ENCODE measurements at regions not wholly inside any gene's neighbourhood (a gene's known extent, or its start where the extent isn't known, plus 50 kb on each side); places are given as distances from the start of the nearest gene placed in this dataset.

DNA sequence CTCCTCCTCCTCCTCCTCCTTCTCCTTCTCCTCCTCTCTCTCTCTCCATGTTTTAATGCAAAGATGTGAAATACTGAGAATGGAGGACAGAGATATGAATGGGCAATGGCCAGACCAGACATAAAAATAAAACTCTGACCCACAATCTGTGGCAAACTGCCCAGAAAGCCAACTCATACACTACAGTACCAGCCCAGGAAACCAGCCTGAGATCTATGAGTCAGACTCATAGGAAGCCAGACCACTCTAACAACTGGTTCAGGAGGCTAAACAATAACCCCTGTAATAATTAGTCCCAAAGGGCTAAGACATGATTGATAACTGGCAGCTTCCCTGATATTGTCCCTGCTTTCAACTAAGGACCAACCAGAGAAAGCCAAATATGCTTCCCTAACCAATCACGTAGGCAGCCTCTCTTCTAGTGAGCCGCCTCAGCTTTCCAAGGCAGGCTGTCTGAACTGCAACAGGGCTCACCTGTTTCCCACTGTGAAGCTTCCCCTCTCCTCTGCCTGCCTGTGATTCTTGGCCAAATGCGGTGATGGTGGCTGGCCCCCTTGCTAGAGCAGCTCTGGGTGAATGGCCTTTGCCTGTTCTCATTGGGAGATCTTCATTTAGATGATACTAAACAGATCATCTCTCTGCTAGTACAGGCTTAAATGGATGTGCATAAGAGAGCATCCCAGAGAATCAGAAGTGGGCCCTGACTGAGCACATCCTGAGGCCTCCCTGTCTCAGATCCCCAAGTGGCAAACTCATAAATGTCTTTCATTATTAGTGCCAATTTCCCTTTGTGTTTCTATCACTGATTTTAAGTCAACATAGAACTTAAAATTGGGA, 817.6 kb downstream of the TNS3 start:
- intact Hi-C loops (cut with DNase I): no loop called here
- peaks cover 0 to 16% (median 6%) of the 10 kb centered on the region in 9 donors for H3K4me1 ChIP-seq
- peaks cover 0 to 19% (median 0%) of the 10 kb centered on the region in 11 donors for H3K9me3 ChIP-seq
- ATAC-seq (peak; percentile 75 to 97 (median 93)), DNase-seq (peak in 1 of 2 donors; percentile 76)
- no peak overlapping the region for H3K4me3 ChIP-seq
- 74 to 80% methylated on average over 3 of the region's 3 CpGs for WGBS, 2 donors
- TF ChIP-seq, protein P1, sequence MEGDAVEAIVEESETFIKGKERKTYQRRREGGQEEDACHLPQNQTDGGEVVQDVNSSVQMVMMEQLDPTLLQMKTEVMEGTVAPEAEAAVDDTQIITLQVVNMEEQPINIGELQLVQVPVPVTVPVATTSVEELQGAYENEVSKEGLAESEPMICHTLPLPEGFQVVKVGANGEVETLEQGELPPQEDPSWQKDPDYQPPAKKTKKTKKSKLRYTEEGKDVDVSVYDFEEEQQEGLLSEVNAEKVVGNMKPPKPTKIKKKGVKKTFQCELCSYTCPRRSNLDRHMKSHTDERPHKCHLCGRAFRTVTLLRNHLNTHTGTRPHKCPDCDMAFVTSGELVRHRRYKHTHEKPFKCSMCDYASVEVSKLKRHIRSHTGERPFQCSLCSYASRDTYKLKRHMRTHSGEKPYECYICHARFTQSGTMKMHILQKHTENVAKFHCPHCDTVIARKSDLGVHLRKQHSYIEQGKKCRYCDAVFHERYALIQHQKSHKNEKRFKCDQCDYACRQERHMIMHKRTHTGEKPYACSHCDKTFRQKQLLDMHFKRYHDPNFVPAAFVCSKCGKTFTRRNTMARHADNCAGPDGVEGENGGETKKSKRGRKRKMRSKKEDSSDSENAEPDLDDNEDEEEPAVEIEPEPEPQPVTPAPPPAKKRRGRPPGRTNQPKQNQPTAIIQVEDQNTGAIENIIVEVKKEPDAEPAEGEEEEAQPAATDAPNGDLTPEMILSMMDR (IDR thresholded peaks at IDR 0.05): no peak
- no peaks in the 10 kb centered on the region for H3K27me3 ChIP-seq
- H3K27ac ChIP-seq: peak overlapping the region in 1 of 10 donors; percentile 46
- no peaks in the 10 kb centered on the region for H3K36me3 ChIP-seq

DNA sequence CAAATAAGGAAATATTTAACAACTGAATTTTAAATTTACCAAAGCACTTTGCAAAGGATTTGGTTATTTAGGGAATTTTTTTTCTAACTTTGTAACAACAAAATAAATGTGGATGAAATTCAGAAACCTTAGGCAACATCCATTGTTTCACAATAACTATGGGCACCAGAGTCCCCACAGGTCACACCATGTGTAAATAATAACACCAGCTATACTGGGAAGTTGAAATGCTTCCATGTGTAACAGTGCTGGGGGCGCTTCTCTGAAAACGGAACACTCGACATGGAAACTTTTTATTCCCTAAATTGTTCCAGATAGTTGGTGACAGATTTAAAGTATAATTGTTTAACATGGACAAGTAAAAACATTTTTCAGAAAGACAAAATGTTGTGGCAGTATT, 818.6 kb downstream of the TNS3 start:
- Histone ChIP-seq H3K9me3 (peaks cover 0 to 9% (median 0%) of the 10 kb centered on the region in 11 donors), H3K36me3 (no peaks in the 10 kb centered on the region), H3K4me3 (no peak overlapping the region), H3K4me1 (peaks cover 0 to 16% (median 6%) of the 10 kb centered on the region in 9 donors), H3K27me3 (no peaks in the 10 kb centered on the region), H3K27ac (no peak overlapping the region)
- TF ChIP-seq, protein P1 (IDR thresholded peaks at IDR 0.05): no peak
- intact Hi-C loops (cut with DNase I): no loop called here
- WGBS, 2 donors: 64 to 76% methylated on average over 3 of the region's 3 CpGs
- no peak for ATAC-seq
- no peak for DNase-seq

DNA sequence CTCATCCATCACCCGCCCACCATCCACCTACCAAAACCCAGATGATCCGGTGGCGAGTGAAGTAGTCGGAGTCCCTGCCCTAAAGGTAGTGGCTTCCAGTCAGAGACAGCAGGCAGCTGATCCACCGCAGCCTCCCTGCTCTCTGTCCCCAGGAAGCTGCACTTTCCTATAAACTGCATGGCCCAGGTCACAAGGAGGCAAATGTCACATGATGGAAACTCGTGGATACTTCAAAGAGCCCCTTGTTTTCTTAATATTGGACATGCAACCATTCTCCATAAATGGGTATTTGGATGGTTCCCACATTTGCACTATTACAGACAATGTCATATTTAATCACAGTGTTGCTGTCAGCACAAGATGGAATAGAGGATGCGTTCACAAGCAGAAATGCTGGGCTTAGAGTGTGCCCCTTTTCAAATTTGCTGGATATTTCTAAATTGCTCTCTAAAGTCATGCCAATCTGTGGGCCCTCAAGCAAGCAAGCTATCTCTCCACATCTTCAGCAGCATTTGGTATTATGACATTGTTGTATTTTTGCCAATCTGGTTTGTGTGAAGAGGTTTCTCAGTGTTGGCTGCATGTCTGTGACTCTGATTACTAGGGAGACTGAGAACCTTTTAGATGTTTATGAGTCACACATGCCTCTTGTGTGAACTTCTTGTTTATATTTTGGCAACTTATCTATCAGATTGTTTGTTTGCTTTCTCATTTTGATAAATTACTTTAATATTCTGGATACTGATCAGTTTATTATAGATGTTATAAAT, 822.0 kb downstream of the TNS3 start:
- DNase-seq (no peak), ATAC-seq (no peak)
- Histone ChIP-seq H3K36me3 (no peaks in the 10 kb centered on the region), H3K27ac (no peak overlapping the region), H3K4me3 (no peak overlapping the region), H3K27me3 (no peaks in the 10 kb centered on the region), H3K4me1 (peaks cover 0 to 14% (median 6%) of the 10 kb centered on the region in 9 donors), H3K9me3 (no peaks in the 10 kb centered on the region)
- WGBS, 2 donors: 92 to 93% methylated on average over 7 of the region's 7 CpGs
- TF ChIP-seq, protein P1 (IDR thresholded peaks at IDR 0.05): no peak
- intact Hi-C loops (cut with DNase I): loop anchor here in 1 of 10 donors (10.0 kb wide), 1 partner anchor 325 kb away; no protein-coding TSS in a partner anchor

DNA sequence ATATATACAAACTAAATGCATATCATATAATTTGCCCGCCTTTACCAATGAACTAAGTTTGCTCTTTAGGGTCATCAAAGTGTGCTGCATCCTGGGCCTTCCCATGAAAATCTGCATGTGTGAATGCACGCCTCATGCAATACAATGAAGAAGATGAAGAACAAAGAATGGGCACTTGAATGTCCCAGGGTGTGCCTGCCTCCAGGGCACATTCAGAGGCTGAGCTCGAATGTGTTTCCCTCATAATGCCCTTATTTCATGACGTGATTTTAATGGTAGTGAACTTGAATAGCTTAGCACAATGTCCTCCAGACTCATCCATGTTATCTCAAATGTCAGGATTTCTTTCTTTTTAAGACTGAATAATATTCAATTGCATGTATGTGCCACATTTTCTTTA, 824.9 kb downstream of the TNS3 start:
- ATAC-seq (no peak), DNase-seq (no peak)
- Histone ChIP-seq H3K27me3 (no peaks in the 10 kb centered on the region), H3K27ac (no peak overlapping the region), H3K4me3 (no peak overlapping the region), H3K36me3 (no peaks in the 10 kb centered on the region), H3K9me3 (no peaks in the 10 kb centered on the region), H3K4me1 (peaks cover 0 to 12% (median 3%) of the 10 kb centered on the region in 9 donors)
- TF ChIP-seq, protein P1 (IDR thresholded peaks at IDR 0.05): no peak
- intact Hi-C loops (cut with DNase I): loop anchor here in 1 of 10 donors (10.0 kb wide), 1 partner anchor 328 kb away; no protein-coding TSS in a partner anchor
- 90 to 91% methylated on average over 4 of the region's 4 CpGs for WGBS, 2 donors
